Liver (tissue), 7 donors: ENCODE measurements at regions not wholly inside any gene's neighbourhood (a gene's known extent, or its start where the extent isn't known, plus 50 kb on each side); places are given as distances from the start of the nearest gene placed in this dataset.

Experiments used
- DNase-seq: peaks from one replicate; pipeline ENCODE4 v3.0.0-alpha.2; 2017; ENCODE audit warnings: low spot score
- H3K27ac ChIP-seq, 2 donors: one replicate each; pipeline ENCODE4 v1.7.0; 2013; ENCODE audit warnings: inconsistent platforms in 2 of 2, low read length in 2 of 2, control low read depth in 1 of 2, low read depth in 1 of 2, mild to moderate bottlenecking in 1 of 2
- H3K27me3 ChIP-seq, 4 donors: one replicate each; pipeline versions ENCODE4 v1.6.1 to v1.7.0; 2013; ENCODE audit warnings: low read length in 3 of 4, inconsistent platforms in 1 of 4, mild to moderate bottlenecking in 1 of 4, moderate library complexity in 1 of 4; ENCODE audit not compliant: control insufficient read depth in 4 of 4, insufficient read depth in 4 of 4
- H3K36me3 ChIP-seq, 4 donors: one replicate each; pipeline versions ENCODE4 v1.6.1 to v1.7.0; 2013; ENCODE audit warnings: low read length in 3 of 4, mild to moderate bottlenecking in 3 of 4, low read depth in 1 of 4, moderate library complexity in 1 of 4; ENCODE audit not compliant: control insufficient read depth in 4 of 4, insufficient read depth in 3 of 4
- H3K4me1 ChIP-seq, 4 donors: one replicate each; pipeline versions ENCODE4 v1.6.1 to v1.7.0; 2013; ENCODE audit warnings: low read length in 3 of 4, mild to moderate bottlenecking in 3 of 4, moderate library complexity in 1 of 4; ENCODE audit not compliant: control insufficient read depth in 4 of 4, insufficient read depth in 4 of 4
- H3K4me3 ChIP-seq, 3 donors: one replicate each; pipeline versions ENCODE4 v1.6.1 to v1.7.0; 2013; ENCODE audit warnings: low read length in 3 of 3, control low read depth in 1 of 3, low read depth in 1 of 3, mild to moderate bottlenecking in 1 of 3
- H3K9ac ChIP-seq, 2 donors: one replicate each; pipeline ENCODE4 v1.7.0; 2013; ENCODE audit warnings: low read length in 2 of 2, mild to moderate bottlenecking in 2 of 2, moderate library complexity in 2 of 2, control low read depth in 1 of 2, low read depth in 1 of 2
- H3K9me3 ChIP-seq, 4 donors: one replicate each; pipeline versions ENCODE4 v1.6.1 to v1.7.0; 2013; ENCODE audit warnings: low read length in 3 of 4; ENCODE audit not compliant: control insufficient read depth in 4 of 4
- EGR1 ChIP-seq, 2 donors: IDR thresholded peaks; 2 replicates each; pipeline ENCODE4 v1.6.1; 2016 to 2018; ENCODE audit warnings: antibody characterized with exemption in 2 of 2, low read depth in 2 of 2
- FOXA2 ChIP-seq: IDR thresholded peaks from 2 replicates; pipeline ENCODE4 v1.6.1; 2016; ENCODE audit warnings: antibody characterized with exemption
- GABPA ChIP-seq, 2 donors: IDR thresholded peaks in 1 of 2; conservative IDR thresholded peaks in 1 of 2; 2 replicates each; pipeline ENCODE4 v1.6.1; 2016; ENCODE audit warnings: antibody characterized with exemption in 2 of 2, mild to moderate bottlenecking in 1 of 2, moderate library complexity in 1 of 2
- HNF4A ChIP-seq, 2 donors: conservative IDR thresholded peaks; 2 replicates each; pipeline ENCODE4 v1.6.1; 2016; ENCODE audit warnings: antibody characterized with exemption in 2 of 2, mild to moderate bottlenecking in 2 of 2
- HNF4G ChIP-seq: IDR thresholded peaks from 2 replicates; pipeline ENCODE4 v1.6.1; 2016; ENCODE audit warnings: antibody characterized with exemption
- JUND ChIP-seq, 2 donors: IDR thresholded peaks; 2 replicates each; pipeline ENCODE4 v1.6.1; 2016; ENCODE audit warnings: antibody characterized with exemption in 2 of 2
- NR2F2 ChIP-seq: IDR thresholded peaks from 2 replicates; pipeline ENCODE4 v1.6.1; 2016; ENCODE audit warnings: antibody characterized with exemption
- RAD21 ChIP-seq, 2 donors: IDR thresholded peaks; 2 replicates each; pipeline ENCODE4 v1.6.1; 2016; ENCODE audit warnings: antibody characterized with exemption in 2 of 2, mild to moderate bottlenecking in 2 of 2
- REST ChIP-seq: IDR thresholded peaks from 2 replicates; pipeline ENCODE4 v1.6.1; 2016; ENCODE audit warnings: antibody characterized with exemption, mild to moderate bottlenecking
- RXRA ChIP-seq, 2 donors: IDR thresholded peaks; 2 replicates each; pipeline ENCODE4 v1.6.1; 2017 to 2018; ENCODE audit warnings: antibody characterized with exemption in 2 of 2, mild to moderate bottlenecking in 1 of 2
- SP1 ChIP-seq: IDR thresholded peaks from 2 replicates; pipeline ENCODE4 v1.6.1; 2018; ENCODE audit warnings: antibody characterized with exemption, mild to moderate bottlenecking
- TAF1 ChIP-seq: conservative IDR thresholded peaks from 2 replicates; pipeline ENCODE4 v1.6.1; 2016; ENCODE audit warnings: antibody characterized with exemption, mild to moderate bottlenecking
- WGBS: extraction: QIAGEN DNeasy Blood & Tissue Kit; methylation state at CpG from one replicate; pipeline ENCODE4 v1.1.7; 2013; 5-methylcytosine and 5-hydroxymethylcytosine counted together
- TF ChIP-seq, protein P1 (sequence below): IDR thresholded peaks from 2 replicates; pipeline ENCODE4 v1.6.1; 2016; ENCODE audit warnings: antibody characterized with exemption
- donor health status: healthy.
- donor health status: healthy.
- donor health status: healthy.
- donor health status: healthy.

GRCh38 chr10:21413680-21414079, 111.8 kb downstream of the SKIDA1 start (continued):
- no peak for TF ChIP-seq FOXA2
- no peak for TF ChIP-seq EGR1 (IDR thresholded peaks at IDR 0.05; ENCODE audit: low read depth in 2 of 2)
- TF ChIP-seq TAF1 = no peak

DNA sequence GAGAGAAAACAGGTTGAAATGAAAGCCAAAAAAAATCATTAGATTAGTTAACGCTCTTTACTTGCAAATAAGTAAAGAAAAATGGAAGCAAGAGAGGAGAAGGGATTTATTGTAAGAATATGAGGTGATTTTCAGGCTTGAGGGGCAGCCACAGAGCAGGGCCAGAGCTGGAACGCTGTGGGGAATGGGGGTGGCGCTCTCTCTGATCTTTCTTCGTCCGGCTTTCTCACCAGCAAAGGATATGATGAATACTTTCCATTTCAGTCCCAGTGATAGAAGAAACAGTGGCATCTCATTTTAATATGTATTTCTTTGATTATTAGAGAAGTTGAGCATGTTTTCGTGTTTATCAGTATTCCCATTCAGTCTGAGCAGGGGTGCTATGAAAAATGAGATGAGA, 112.2 kb downstream of the SKIDA1 start:
- 87% methylated on average over 6 of the region's 6 CpGs for WGBS
- Histone ChIP-seq H3K9me3 (no peaks in the 10 kb centered on the region), H3K36me3 (no peaks in the 10 kb centered on the region), H3K4me3 (no peak overlapping the region), H3K27ac (no peak overlapping the region), H3K27me3 (peaks cover 0 to 2% (median 0%) of the 10 kb centered on the region in 4 donors), H3K9ac (no peak overlapping the region), H3K4me1 (no peaks in the 10 kb centered on the region)
- no peak for TF ChIP-seq REST
- TF ChIP-seq GABPA (IDR thresholded peaks at IDR 0.05 in 1 of 2, conservative IDR thresholded peaks at IDR 0.05 in 1 of 2) = no peak
- no peak for TF ChIP-seq HNF4A (conservative IDR thresholded peaks at IDR 0.05)
- TF ChIP-seq RAD21 (IDR thresholded peaks at IDR 0.05) = no peak
- no peak for TF ChIP-seq JUND (IDR thresholded peaks at IDR 0.05)
- no peak for TF ChIP-seq HNF4G
- TF ChIP-seq NR2F2 = no peak
- TF ChIP-seq SP1 = no peak
- TF ChIP-seq, protein P1, sequence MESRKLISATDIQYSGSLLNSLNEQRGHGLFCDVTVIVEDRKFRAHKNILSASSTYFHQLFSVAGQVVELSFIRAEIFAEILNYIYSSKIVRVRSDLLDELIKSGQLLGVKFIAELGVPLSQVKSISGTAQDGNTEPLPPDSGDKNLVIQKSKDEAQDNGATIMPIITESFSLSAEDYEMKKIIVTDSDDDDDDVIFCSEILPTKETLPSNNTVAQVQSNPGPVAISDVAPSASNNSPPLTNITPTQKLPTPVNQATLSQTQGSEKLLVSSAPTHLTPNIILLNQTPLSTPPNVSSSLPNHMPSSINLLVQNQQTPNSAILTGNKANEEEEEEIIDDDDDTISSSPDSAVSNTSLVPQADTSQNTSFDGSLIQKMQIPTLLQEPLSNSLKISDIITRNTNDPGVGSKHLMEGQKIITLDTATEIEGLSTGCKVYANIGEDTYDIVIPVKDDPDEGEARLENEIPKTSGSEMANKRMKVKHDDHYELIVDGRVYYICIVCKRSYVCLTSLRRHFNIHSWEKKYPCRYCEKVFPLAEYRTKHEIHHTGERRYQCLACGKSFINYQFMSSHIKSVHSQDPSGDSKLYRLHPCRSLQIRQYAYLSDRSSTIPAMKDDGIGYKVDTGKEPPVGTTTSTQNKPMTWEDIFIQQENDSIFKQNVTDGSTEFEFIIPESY = no peak
- no peak for DNase-seq

DNA sequence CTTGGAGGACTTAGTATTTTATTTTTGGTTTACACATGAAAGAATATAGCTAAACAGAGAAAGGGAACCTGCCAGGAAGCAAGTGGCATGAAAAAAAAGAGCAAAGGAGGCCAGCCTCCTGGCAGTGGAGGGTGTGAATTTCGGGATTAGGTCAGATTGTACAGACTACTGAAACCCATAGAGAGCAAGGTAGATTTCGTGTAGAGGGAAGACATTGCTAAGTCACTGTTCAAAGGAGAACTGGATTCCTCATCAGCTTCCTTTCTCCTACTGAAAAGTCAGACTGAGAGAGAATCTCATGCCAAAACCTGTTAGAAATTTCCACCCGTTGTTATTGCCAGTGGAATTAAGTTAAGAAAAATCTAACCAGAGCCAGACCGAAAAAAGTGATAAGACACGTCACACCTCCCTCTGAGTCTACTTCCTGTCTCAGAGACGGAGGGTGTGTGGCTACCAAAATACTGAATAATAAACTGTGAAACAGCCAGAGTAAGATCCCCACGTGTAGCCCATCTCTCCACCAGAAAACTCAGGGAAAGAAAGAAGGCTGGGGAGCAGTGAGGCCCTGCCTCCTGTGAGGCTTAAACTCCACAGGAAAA, 118.8 kb downstream of the SKIDA1 start:
- Histone ChIP-seq H3K9ac (no peak overlapping the region), H3K9me3 (no peaks in the 10 kb centered on the region), H3K4me1 (no peaks in the 10 kb centered on the region), H3K36me3 (no peaks in the 10 kb centered on the region), H3K27ac (no peak overlapping the region), H3K27me3 (no peaks in the 10 kb centered on the region), H3K4me3 (no peak overlapping the region)
- no peak for DNase-seq
- 67% methylated on average over 7 of the region's 7 CpGs for WGBS
- TF ChIP-seq EGR1 (IDR thresholded peaks at IDR 0.05; ENCODE audit: low read depth in 2 of 2) = no peak
- TF ChIP-seq REST = no peak
- TF ChIP-seq RAD21 (IDR thresholded peaks at IDR 0.05) = no peak
- TF ChIP-seq JUND (IDR thresholded peaks at IDR 0.05) = no peak
- TF ChIP-seq FOXA2 = no peak
- TF ChIP-seq TAF1 = no peak
- no peak for TF ChIP-seq RXRA (IDR thresholded peaks at IDR 0.05)
